ENCODE measurements at regions not wholly inside any gene's neighbourhood (a gene's known extent, or its start where the extent isn't known, plus 50 kb on each side); places are given as distances from the start of the nearest gene placed in this dataset.

GRCh38 chr11:104736502-104736901, 161.8 kb downstream of the CASP12 start:
- intact Hi-C loops (cut with DNase I), result no loop called here
- ATAC-seq, result no peak
- Histone ChIP-seq H3K36me3 (ENCODE audit: insufficient read depth in 1 of 2, low read depth in 1 of 2) (no peaks in the 10 kb centered on the region), H3K4me3 (no peak overlapping the region), H3K4me1 (no peaks in the 10 kb centered on the region), H3K9me3 (no peaks in the 10 kb centered on the region), H3K27me3 (ENCODE audit: insufficient read depth in 3 of 3, low read length in 2 of 3) (no peaks in the 10 kb centered on the region), H3K27ac (no peak overlapping the region)
- TF ChIP-seq CTCF (IDR thresholded peaks at IDR 0.05), result no peak
- WGBS, 3 donors, result 17 to 32% (median 25%) methylated on average over 2 of the region's 2 CpGs
- DNase-seq, result no peak

DNA sequence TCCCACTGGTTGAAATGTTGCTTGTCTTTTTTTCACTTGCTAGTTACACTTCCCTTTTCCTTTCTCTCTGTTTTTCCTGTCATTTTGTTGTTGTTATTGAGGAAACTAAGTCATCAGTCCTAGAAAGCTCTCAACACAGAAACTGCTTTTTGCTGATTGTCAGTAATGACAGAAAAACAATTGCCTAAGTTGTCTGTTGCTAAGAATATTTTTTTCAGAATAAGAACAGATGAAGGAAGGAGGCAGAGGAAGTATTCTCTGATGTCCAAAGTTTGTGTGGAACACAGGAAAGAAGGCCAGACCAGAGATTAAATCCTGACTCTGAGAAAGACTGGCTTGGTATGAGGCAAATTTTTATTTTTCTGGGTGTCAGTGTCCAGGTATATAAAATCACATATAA, 163.3 kb downstream of the CASP12 start:
- DNase-seq (no peak), ATAC-seq (no peak)
- no peaks in the 10 kb centered on the region for H3K27me3 ChIP-seq (ENCODE audit: insufficient read depth in 3 of 3, low read length in 2 of 3)
- H3K4me3 ChIP-seq, result no peak overlapping the region
- H3K4me1 ChIP-seq, result no peaks in the 10 kb centered on the region
- intact Hi-C loops (cut with DNase I), result no loop called here
- H3K27ac ChIP-seq, result no peak overlapping the region
- no peaks in the 10 kb centered on the region for H3K9me3 ChIP-seq
- TF ChIP-seq CTCF (IDR thresholded peaks at IDR 0.05), result no peak
- no peaks in the 10 kb centered on the region for H3K36me3 ChIP-seq (ENCODE audit: insufficient read depth in 1 of 2, low read depth in 1 of 2)

DNA sequence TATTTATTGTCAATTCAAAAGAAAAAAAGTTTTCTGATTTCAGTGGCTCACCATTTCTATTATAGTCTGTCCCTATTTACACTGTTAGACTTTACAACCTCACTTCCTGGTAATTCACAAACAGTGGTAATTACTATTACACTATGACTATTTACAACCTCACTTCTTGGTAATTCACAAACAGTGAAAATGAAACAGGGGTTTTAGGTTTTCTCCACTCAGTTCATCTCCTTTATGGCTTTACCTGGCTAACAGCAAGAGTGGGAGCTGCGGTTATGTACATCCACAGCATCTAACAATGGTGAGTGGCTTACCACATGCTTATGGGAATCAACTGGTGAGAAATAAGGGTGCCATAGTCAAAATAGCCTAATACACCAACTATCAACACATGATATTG, 166.4 kb downstream of the CASP12 start:
- H3K27me3 ChIP-seq (ENCODE audit: insufficient read depth in 3 of 3, low read length in 2 of 3), result no peaks in the 10 kb centered on the region
- no peaks in the 10 kb centered on the region for H3K4me1 ChIP-seq
- H3K4me3 ChIP-seq, result no peak overlapping the region
- DNase-seq, result no peak
- H3K27ac ChIP-seq, result no peak overlapping the region
- ATAC-seq, result no peak
- no peak for TF ChIP-seq CTCF (IDR thresholded peaks at IDR 0.05)
- WGBS, 3 donors, result 89 to 100% (median 91%) methylated on average over 1 of the region's 1 CpG
- intact Hi-C loops (cut with DNase I), result no loop called here
- no peaks in the 10 kb centered on the region for H3K9me3 ChIP-seq
- H3K36me3 ChIP-seq (ENCODE audit: insufficient read depth in 1 of 2, low read depth in 1 of 2), result no peaks in the 10 kb centered on the region

DNA sequence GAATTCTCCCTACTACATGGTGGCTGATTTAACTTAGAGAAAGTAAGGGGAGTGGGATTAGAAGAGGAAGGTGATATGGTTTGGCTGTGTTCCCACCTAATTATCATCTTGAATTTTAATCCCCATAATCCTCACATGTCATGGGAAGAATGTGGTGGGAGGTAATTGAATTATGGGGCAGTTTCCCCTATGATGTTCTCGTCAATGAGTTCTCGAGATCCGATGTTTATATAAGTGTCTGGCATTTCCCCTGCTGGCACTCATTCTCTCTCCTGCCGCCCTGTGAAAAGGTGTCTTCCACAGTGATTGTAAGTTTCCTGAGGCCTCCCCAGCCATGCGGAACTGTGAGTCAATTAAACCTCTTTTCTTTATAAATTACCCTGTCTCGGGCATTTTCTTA, 169.3 kb downstream of the CASP12 start:
- no peak for TF ChIP-seq CTCF (IDR thresholded peaks at IDR 0.05)
- H3K27ac ChIP-seq, result no peak overlapping the region
- intact Hi-C loops (cut with DNase I), result no loop called here
- H3K4me3 ChIP-seq, result no peak overlapping the region
- no peaks in the 10 kb centered on the region for H3K9me3 ChIP-seq
- ATAC-seq, result no peak
- no peaks in the 10 kb centered on the region for H3K27me3 ChIP-seq (ENCODE audit: insufficient read depth in 3 of 3, low read length in 2 of 3)
- WGBS, 3 donors, result 82 to 91% (median 89%) methylated on average over 6 of the region's 6 CpGs
- no peaks in the 10 kb centered on the region for H3K4me1 ChIP-seq
- no peaks in the 10 kb centered on the region for H3K36me3 ChIP-seq (ENCODE audit: insufficient read depth in 1 of 2, low read depth in 1 of 2)
- DNase-seq, result no peak

DNA sequence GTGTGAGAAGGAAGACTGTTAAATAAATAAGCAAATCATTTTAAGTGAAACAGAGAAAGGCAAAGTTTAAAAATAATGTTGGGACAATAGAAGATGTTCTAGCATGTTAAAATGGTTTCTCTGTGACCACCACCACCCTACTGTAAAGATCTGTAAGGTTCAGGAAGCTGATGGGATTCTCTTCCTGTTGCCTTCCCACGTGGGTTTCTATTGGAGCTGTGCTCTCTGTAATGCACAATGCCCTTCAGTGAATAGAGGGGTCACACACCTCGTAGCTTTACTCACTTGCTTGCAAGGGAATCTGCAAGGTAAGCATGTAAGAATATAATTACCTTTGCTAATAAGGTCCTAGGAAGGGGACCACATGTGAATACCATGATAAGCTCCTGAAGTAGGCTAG, 170.5 kb downstream of the CASP12 start:
- H3K36me3 ChIP-seq (ENCODE audit: insufficient read depth in 1 of 2, low read depth in 1 of 2), result no peaks in the 10 kb centered on the region
- no peaks in the 10 kb centered on the region for H3K4me1 ChIP-seq
- H3K27me3 ChIP-seq (ENCODE audit: insufficient read depth in 3 of 3, low read length in 2 of 3), result peaks cover 0 to 2% (median 0%) of the 10 kb centered on the region in 3 donors
- no peak overlapping the region for H3K4me3 ChIP-seq
- WGBS, 3 donors, result 36 to 50% (median 38%) methylated on average over 2 of the region's 2 CpGs
- H3K9me3 ChIP-seq, result peaks cover 10% of the 10 kb centered on the region
- DNase-seq (no peak), ATAC-seq (no peak)
- H3K27ac ChIP-seq, result no peak overlapping the region
- TF ChIP-seq CTCF (IDR thresholded peaks at IDR 0.05), result no peak
- intact Hi-C loops (cut with DNase I), result no loop called here
